ENCODE measurements at regions not wholly inside any gene's neighbourhood (a gene's known extent, or its start where the extent isn't known, plus 50 kb on each side); places are given as distances from the start of the nearest gene placed in this dataset.
"Not testable (repeated sequence)": the region's sequence is repeated elsewhere in the genome, so short reads cannot be mapped to it uniquely, and the experiment has no call there.

DNA sequence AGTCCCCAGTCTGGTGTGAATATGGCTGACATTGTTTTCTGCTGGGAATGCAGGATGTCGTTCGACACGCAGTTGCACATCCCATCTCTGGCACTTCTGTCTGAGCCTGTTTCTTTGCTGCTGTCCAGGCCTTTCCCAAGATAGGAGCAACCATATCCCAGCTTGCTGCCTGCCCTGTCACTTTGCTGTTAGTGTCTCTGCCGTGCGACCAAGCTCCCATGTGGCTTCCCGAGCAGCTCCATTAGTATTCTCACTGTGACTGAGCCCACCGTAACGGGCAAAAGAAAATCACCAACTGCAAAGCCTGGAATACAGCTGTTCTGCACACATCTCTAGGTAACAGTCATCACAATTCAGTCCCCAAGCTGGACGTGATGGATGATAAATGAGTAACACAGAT is 66.0 kb upstream of the CPSF6 start:
- H3K27me3 Mint-ChIP-seq (ENCODE audit: low read depth), result no peaks in the 10 kb centered on the region
- no peak overlapping the region for H3K4me3 Mint-ChIP-seq
- H3K36me3 Mint-ChIP-seq, result no peaks in the 10 kb centered on the region
- DNase-seq (ENCODE audit: low spot score in 2 of 2, unreplicated experiment in 2 of 2), result no peak
- no peak overlapping the region for H3K27ac Mint-ChIP-seq
- peaks cover 3% of the 10 kb centered on the region for H3K4me1 Mint-ChIP-seq
- no peaks in the 10 kb centered on the region for H3K9me3 Mint-ChIP-seq
- TF ChIP-seq, protein P1, sequence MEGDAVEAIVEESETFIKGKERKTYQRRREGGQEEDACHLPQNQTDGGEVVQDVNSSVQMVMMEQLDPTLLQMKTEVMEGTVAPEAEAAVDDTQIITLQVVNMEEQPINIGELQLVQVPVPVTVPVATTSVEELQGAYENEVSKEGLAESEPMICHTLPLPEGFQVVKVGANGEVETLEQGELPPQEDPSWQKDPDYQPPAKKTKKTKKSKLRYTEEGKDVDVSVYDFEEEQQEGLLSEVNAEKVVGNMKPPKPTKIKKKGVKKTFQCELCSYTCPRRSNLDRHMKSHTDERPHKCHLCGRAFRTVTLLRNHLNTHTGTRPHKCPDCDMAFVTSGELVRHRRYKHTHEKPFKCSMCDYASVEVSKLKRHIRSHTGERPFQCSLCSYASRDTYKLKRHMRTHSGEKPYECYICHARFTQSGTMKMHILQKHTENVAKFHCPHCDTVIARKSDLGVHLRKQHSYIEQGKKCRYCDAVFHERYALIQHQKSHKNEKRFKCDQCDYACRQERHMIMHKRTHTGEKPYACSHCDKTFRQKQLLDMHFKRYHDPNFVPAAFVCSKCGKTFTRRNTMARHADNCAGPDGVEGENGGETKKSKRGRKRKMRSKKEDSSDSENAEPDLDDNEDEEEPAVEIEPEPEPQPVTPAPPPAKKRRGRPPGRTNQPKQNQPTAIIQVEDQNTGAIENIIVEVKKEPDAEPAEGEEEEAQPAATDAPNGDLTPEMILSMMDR (IDR thresholded peaks at IDR 0.05; ENCODE audit: unreplicated experiment), result no peak

DNA sequence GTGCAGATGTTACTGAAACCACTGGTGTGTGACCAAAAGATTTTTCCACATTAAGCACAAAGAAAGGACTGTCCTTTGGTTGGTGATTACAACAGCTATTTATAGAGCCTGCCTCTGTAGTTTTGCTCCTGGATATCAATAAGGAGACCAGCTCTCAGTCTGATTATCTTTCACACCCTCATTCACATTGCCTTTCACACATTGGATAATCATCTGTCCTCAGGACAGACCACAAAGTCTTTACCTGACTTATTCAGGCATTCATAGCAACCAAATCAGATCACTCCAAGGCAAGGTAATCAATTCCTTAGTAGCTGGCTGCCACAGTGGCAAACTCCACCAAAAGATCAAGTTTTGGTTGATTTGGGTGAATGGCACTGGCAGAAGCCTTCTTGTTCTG is 59.6 kb upstream of the CPSF6 start:
- DNase-seq (ENCODE audit: low spot score in 2 of 2, unreplicated experiment in 2 of 2), result no peak
- Mint-ChIP-seq H3K9me3 (peaks cover 23% of the 10 kb centered on the region), H3K4me3 (no peak overlapping the region), H3K27me3 (ENCODE audit: low read depth) (peaks cover 3% of the 10 kb centered on the region), H3K27ac (no peak overlapping the region), H3K4me1 (no peaks in the 10 kb centered on the region), H3K36me3 (no peaks in the 10 kb centered on the region)
- TF ChIP-seq, protein P1 (IDR thresholded peaks at IDR 0.05; ENCODE audit: unreplicated experiment), result no peak

DNA sequence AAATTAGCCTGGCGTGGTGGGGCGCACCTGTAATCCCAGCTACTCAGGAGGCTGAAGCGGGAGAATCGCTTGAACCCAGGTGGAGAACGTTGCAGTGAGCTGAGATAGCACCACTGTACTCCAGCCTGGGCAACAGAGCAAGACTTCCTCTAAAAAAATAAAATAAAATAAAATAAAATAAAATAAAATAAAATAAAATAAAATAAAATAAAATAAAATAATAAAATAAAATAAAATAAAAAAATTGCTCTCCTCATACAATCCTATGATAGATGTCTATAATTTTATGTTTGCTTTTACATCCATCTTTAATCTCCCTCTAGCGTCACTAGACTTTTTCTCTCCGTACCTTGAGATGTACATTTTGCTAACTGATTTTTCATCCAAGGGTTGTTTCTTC is 51.8 kb upstream of the CPSF6 start:
- not testable (repeated sequence) for H3K36me3 Mint-ChIP-seq; H3K27me3 Mint-ChIP-seq (ENCODE audit: low read depth); H3K27ac Mint-ChIP-seq; DNase-seq (ENCODE audit: low spot score in 2 of 2, unreplicated experiment in 2 of 2); H3K4me1 Mint-ChIP-seq; H3K4me3 Mint-ChIP-seq
- H3K9me3 Mint-ChIP-seq, result peaks cover 46% of the 10 kb centered on the region

DNA sequence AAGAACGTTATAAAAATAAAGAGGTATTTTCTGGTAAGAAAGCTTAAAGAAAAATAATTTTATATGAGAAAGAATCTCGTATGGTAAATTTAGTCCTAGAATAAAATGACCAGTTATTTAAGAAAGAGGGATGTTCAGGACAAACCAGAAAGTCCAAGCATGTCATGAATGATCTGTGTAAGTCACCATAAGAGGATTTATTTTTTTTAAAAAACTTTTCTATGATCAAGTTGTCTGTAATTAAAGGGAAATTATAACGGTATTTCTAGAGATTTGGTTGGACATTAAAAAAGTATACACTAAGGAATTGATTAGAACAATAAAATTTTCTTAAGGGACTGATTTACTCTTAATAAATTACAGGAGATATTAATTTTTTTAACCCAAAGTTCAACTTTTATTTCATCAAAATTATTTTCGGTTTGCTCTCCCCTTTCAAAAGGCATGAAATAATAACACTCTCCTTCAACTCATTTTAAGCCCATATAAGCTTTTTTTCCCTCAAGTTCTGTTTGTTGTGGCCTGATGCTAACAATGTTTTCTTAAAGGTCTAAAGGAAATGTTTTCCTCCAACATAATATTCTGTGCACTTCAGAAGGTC is 49.9 kb upstream of the CPSF6 start:
- H3K9me3 Mint-ChIP-seq, result peaks cover 37% of the 10 kb centered on the region
- DNase-seq (ENCODE audit: low spot score in 2 of 2, unreplicated experiment in 2 of 2), result no peak
- no peaks in the 10 kb centered on the region for H3K4me1 Mint-ChIP-seq
- no peak overlapping the region for H3K4me3 Mint-ChIP-seq
- TF ChIP-seq, protein P1 (IDR thresholded peaks at IDR 0.05; ENCODE audit: unreplicated experiment), result no peak
- peaks cover 6% of the 10 kb centered on the region for H3K36me3 Mint-ChIP-seq
- H3K27ac Mint-ChIP-seq, result no peak overlapping the region
- H3K27me3 Mint-ChIP-seq (ENCODE audit: low read depth), result no peaks in the 10 kb centered on the region

Data from mesothelial cell of epicardium (in vitro differentiated cells).